WTC11 (cell line): ENCODE measurements at regions not wholly inside any gene's neighbourhood (a gene's known extent, or its start where the extent isn't known, plus 50 kb on each side); places are given as distances from the start of the nearest gene placed in this dataset.
"Not testable (repeated sequence)": the region's sequence is repeated elsewhere in the genome, so short reads cannot be mapped to it uniquely, and the experiment has no call there.

Source experiments
- ATAC-seq: fragments of 200-7000 bp; cut with Tn5 transposase; 2 replicates; pipeline ENCODE4 v1.10.0; 2021; ENCODE audit warnings: mild to moderate bottlenecking, moderate library complexity
- CTCF ChIA-PET: fragments of 300-600 bp; sonication (Branson Sonifier 250); formaldehyde crosslinking; loops from one replicate; lab custom pipeline; 2021; ENCODE audit warnings: antibody characterized with exemption; lab: Charles Lee
- POLR2A ChIA-PET: fragments of 350-600 bp; sonication (Branson Sonifier 250); formaldehyde crosslinking; loops from one replicate; lab custom pipeline; 2021; ENCODE audit warnings: antibody characterized with exemption; lab: Charles Lee
- DNase-seq: peaks from one replicate; pipeline ENCODE4 v3.0.0; 2021; ENCODE audit warnings: low spot score
- H3K27ac Mint-ChIP-seq: 2 replicates; pipeline ENCODE4 v1.8.0; 2021; ENCODE audit warnings: mixed read lengths
- H3K27me3 Mint-ChIP-seq: 2 replicates; pipeline ENCODE4 v1.8.0; 2021; ENCODE audit warnings: low read depth, mild to moderate bottlenecking, moderate library complexity, mixed read lengths
- H3K36me3 Mint-ChIP-seq: 2 replicates; pipeline ENCODE4 v1.8.0; 2021; ENCODE audit warnings: mixed read lengths
- H3K4me1 Mint-ChIP-seq: 2 replicates; pipeline ENCODE4 v1.8.0; 2022; ENCODE audit warnings: mixed read lengths
- H3K4me3 Mint-ChIP-seq: 2 replicates; pipeline ENCODE4 v1.8.0; 2021; ENCODE audit warnings: mild to moderate bottlenecking, moderate library complexity, mixed read lengths
- H3K9me3 Mint-ChIP-seq: 2 replicates; pipeline ENCODE4 v1.8.0; 2021; ENCODE audit warnings: mixed read lengths
- CDX4 ChIP-seq: fragments of 250-450 bp; sonication (Bioruptor Pico); IDR thresholded peaks from 2 replicates; pipeline ENCODE4 v1.9.0; 2021; ENCODE audit warnings: moderate library complexity, mild to moderate bottlenecking, inconsistent platforms, borderline replicate concordance
- ESRRA ChIP-seq: sonication (generic); formaldehyde crosslinking; IDR thresholded peaks from 2 replicates; pipeline ENCODE4 v1.8.1; 2022; ENCODE audit warnings: mild to moderate bottlenecking, missing genetic modification reagents, borderline replicate concordance
- NFE2L1 ChIP-seq: sonication (generic); formaldehyde crosslinking; IDR thresholded peaks from 2 replicates; pipeline ENCODE4 v1.8.1; 2023; ENCODE audit warnings: missing genetic modification reagents
- SMAD3 ChIP-seq: sonication (generic); formaldehyde crosslinking; IDR thresholded peaks from 2 replicates; pipeline ENCODE4 v1.8.0; 2022; ENCODE audit warnings: missing genetic modification reagents, mild to moderate bottlenecking, borderline replicate concordance
- SMAD4 ChIP-seq: sonication (generic); formaldehyde crosslinking; IDR thresholded peaks from 2 replicates; pipeline ENCODE4 v1.8.0; 2022; ENCODE audit warnings: mild to moderate bottlenecking, missing genetic modification reagents
- SOX15 ChIP-seq: fragments of 250-450 bp; sonication (Bioruptor Pico); IDR thresholded peaks from 2 replicates; pipeline ENCODE4 v1.9.0; 2021; ENCODE audit warnings: mild to moderate bottlenecking
- SP1 ChIP-seq: sonication (generic); formaldehyde crosslinking; conservative IDR thresholded peaks from 2 replicates; pipeline ENCODE4 v1.8.1; 2022; ENCODE audit warnings: missing genetic modification reagents
- ZNF138 ChIP-seq: sonication (generic); formaldehyde crosslinking; conservative IDR thresholded peaks from 2 replicates; pipeline ENCODE4 v1.8.1; 2022; ENCODE audit warnings: mild to moderate bottlenecking, moderate library complexity, missing genetic modification reagents
- ZNF219 ChIP-seq: sonication (generic); formaldehyde crosslinking; IDR thresholded peaks from 2 replicates; pipeline ENCODE4 v1.8.0; 2023; ENCODE audit warnings: missing genetic modification reagents, mild to moderate bottlenecking, borderline replicate concordance
- ZNF263 ChIP-seq: sonication (generic); formaldehyde crosslinking; IDR thresholded peaks from 2 replicates; pipeline ENCODE4 v1.8.1; 2022; ENCODE audit warnings: low read depth, mild to moderate bottlenecking, moderate library complexity, missing genetic modification reagents
- ZSCAN18 ChIP-seq: fragments of 250-450 bp; sonication (Bioruptor Pico); IDR thresholded peaks from 2 replicates; pipeline ENCODE4 v2.1.2; 2022; ENCODE audit warnings: mild to moderate bottlenecking, moderate library complexity
- TF ChIP-seq, protein P1 (sequence below): sonication (generic); formaldehyde crosslinking; conservative IDR thresholded peaks from 2 replicates; pipeline ENCODE4 v1.8.1; 2022; ENCODE audit warnings: mild to moderate bottlenecking, missing genetic modification reagents
- TF ChIP-seq, protein P2 (sequence below): sonication (generic); formaldehyde crosslinking; IDR thresholded peaks from 2 replicates; pipeline ENCODE4 v1.8.0; 2023; ENCODE audit warnings: missing genetic modification reagents, mild to moderate bottlenecking, borderline replicate concordance
- TF ChIP-seq, protein P3 (sequence below): sonication (generic); formaldehyde crosslinking; IDR thresholded peaks from 2 replicates; pipeline ENCODE4 v1.8.0; 2022; ENCODE audit warnings: mild to moderate bottlenecking, missing genetic modification reagents
- TF ChIP-seq, protein P4 (sequence below): sonication (generic); formaldehyde crosslinking; IDR thresholded peaks from 2 replicates; pipeline ENCODE4 v1.8.1; 2023; ENCODE audit warnings: mild to moderate bottlenecking, missing genetic modification reagents
- TF ChIP-seq, protein P5 (sequence below): fragments of 200-600 bp; IDR thresholded peaks from 2 replicates; pipeline ENCODE4 v1.8.0; 2022; ENCODE audit warnings: antibody characterized with exemption
- TF ChIP-seq, protein P6 (sequence below): sonication (generic); formaldehyde crosslinking; IDR thresholded peaks from 2 replicates; pipeline ENCODE4 v1.8.1; 2022; ENCODE audit warnings: low read depth, mild to moderate bottlenecking, moderate library complexity, missing genetic modification reagents, borderline replicate concordance

DNA sequence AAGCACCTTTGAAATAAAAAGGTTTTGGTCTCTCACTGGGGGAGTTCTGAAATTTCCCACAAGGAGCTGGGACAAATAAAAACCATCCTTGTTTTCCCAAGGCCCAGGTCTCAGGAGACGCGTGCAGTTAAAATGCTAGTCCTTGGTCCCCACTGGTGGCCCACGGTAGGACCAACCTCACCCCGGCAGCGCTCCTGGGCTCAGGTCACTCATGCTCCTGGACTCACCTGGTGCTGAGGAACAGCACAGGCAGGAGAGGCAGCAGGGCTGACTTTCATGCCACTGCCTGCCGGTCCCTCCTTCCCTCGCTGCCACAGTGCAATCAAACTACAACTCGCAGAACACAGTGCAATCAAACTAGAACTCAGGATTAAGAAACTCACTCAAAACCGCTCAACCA is 356.8 kb upstream of the CCDC179 start (continued):
- TF ChIP-seq CDX4 (CRISPR knock-in tag) (no peak), ESRRA (CRISPR knock-in tag) (no peak), SOX15 (CRISPR knock-in tag) (no peak), ZSCAN18 (CRISPR knock-in tag) (no peak), ZNF138 (CRISPR knock-in tag) (no peak), SMAD3 (CRISPR knock-in tag) (no peak)

DNA sequence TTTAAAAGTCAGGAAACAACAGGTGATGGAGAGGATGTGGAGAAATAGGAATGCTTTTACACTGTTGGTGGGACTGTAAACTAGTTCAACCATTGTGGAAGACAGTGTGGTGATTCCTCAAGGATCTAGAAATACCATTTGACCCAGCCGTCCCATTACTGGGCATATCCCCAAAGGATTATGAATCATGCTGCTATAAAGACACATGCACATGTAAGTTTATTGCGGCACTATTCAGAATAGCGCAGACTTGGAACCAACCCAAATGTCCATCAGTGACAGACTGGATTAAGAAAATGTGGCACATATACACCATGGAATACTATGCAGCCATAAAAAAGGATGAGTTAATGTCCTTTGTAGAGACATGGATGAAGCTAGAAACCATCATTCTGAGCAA is 359.8 kb upstream of the CCDC179 start:
- H3K36me3 Mint-ChIP-seq, CTCF ChIA-PET, H3K4me3 Mint-ChIP-seq, H3K27ac Mint-ChIP-seq, H3K27me3 Mint-ChIP-seq, DNase-seq, H3K4me1 Mint-ChIP-seq, H3K9me3 Mint-ChIP-seq, ATAC-seq, POLR2A ChIA-PET: not testable (repeated sequence)

DNA sequence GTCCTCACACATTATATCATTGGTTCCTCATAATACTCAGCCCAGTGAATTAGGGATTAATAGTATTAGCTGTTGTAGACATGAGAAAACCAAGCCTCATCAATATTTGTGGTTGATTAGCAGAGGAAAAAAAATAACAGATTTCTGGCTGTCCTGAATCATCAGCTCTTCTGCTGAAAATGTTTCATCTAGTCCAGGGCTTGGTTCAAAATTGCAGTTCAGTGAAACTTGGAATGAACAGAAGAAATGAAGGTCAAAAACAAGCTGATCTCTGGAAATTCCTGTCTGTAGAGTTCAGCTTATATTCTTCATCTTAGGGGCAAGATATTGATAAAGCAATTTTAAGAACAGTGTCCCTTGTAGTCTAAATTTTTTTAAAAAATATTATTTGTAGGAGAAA is 361.1 kb upstream of the CCDC179 start:
- peaks cover 6% of the 10 kb centered on the region for H3K9me3 Mint-ChIP-seq
- no peaks in the 10 kb centered on the region for H3K27me3 Mint-ChIP-seq
- no peak overlapping the region for H3K27ac Mint-ChIP-seq
- no peak for ATAC-seq
- no peak overlapping the region for H3K4me3 Mint-ChIP-seq
- CTCF ChIA-PET: no interaction called here
- no peaks in the 10 kb centered on the region for H3K4me1 Mint-ChIP-seq
- POLR2A ChIA-PET: no interaction called here
- no peaks in the 10 kb centered on the region; the same call in 1 of the 2 replicates for H3K36me3 Mint-ChIP-seq
- DNase-seq: no peak
- TF ChIP-seq ZNF219 (CRISPR knock-in tag): no peak
- TF ChIP-seq, protein P1, sequence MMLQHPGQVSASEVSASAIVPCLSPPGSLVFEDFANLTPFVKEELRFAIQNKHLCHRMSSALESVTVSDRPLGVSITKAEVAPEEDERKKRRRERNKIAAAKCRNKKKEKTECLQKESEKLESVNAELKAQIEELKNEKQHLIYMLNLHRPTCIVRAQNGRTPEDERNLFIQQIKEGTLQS (CRISPR knock-in tag): no peak
- no peak for TF ChIP-seq SP1 (CRISPR knock-in tag)
- TF ChIP-seq SMAD4: no peak
- no peak for TF ChIP-seq CDX4 (CRISPR knock-in tag)
- TF ChIP-seq, protein P2, sequence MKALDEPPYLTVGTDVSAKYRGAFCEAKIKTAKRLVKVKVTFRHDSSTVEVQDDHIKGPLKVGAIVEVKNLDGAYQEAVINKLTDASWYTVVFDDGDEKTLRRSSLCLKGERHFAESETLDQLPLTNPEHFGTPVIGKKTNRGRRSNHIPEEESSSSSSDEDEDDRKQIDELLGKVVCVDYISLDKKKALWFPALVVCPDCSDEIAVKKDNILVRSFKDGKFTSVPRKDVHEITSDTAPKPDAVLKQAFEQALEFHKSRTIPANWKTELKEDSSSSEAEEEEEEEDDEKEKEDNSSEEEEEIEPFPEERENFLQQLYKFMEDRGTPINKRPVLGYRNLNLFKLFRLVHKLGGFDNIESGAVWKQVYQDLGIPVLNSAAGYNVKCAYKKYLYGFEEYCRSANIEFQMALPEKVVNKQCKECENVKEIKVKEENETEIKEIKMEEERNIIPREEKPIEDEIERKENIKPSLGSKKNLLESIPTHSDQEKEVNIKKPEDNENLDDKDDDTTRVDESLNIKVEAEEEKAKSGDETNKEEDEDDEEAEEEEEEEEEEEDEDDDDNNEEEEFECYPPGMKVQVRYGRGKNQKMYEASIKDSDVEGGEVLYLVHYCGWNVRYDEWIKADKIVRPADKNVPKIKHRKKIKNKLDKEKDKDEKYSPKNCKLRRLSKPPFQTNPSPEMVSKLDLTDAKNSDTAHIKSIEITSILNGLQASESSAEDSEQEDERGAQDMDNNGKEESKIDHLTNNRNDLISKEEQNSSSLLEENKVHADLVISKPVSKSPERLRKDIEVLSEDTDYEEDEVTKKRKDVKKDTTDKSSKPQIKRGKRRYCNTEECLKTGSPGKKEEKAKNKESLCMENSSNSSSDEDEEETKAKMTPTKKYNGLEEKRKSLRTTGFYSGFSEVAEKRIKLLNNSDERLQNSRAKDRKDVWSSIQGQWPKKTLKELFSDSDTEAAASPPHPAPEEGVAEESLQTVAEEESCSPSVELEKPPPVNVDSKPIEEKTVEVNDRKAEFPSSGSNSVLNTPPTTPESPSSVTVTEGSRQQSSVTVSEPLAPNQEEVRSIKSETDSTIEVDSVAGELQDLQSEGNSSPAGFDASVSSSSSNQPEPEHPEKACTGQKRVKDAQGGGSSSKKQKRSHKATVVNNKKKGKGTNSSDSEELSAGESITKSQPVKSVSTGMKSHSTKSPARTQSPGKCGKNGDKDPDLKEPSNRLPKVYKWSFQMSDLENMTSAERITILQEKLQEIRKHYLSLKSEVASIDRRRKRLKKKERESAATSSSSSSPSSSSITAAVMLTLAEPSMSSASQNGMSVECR (CRISPR knock-in tag): no peak
- TF ChIP-seq, protein P3, sequence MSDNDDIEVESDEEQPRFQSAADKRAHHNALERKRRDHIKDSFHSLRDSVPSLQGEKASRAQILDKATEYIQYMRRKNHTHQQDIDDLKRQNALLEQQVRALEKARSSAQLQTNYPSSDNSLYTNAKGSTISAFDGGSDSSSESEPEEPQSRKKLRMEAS: no peak
- TF ChIP-seq, protein P4, sequence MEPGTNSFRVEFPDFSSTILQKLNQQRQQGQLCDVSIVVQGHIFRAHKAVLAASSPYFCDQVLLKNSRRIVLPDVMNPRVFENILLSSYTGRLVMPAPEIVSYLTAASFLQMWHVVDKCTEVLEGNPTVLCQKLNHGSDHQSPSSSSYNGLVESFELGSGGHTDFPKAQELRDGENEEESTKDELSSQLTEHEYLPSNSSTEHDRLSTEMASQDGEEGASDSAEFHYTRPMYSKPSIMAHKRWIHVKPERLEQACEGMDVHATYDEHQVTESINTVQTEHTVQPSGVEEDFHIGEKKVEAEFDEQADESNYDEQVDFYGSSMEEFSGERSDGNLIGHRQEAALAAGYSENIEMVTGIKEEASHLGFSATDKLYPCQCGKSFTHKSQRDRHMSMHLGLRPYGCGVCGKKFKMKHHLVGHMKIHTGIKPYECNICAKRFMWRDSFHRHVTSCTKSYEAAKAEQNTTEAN (CRISPR knock-in tag): no peak
- TF ChIP-seq, protein P5, sequence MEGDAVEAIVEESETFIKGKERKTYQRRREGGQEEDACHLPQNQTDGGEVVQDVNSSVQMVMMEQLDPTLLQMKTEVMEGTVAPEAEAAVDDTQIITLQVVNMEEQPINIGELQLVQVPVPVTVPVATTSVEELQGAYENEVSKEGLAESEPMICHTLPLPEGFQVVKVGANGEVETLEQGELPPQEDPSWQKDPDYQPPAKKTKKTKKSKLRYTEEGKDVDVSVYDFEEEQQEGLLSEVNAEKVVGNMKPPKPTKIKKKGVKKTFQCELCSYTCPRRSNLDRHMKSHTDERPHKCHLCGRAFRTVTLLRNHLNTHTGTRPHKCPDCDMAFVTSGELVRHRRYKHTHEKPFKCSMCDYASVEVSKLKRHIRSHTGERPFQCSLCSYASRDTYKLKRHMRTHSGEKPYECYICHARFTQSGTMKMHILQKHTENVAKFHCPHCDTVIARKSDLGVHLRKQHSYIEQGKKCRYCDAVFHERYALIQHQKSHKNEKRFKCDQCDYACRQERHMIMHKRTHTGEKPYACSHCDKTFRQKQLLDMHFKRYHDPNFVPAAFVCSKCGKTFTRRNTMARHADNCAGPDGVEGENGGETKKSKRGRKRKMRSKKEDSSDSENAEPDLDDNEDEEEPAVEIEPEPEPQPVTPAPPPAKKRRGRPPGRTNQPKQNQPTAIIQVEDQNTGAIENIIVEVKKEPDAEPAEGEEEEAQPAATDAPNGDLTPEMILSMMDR: no peak
- TF ChIP-seq SOX15 (CRISPR knock-in tag): no peak
- TF ChIP-seq ZNF263 (CRISPR knock-in tag): no peak
- TF ChIP-seq, protein P6, sequence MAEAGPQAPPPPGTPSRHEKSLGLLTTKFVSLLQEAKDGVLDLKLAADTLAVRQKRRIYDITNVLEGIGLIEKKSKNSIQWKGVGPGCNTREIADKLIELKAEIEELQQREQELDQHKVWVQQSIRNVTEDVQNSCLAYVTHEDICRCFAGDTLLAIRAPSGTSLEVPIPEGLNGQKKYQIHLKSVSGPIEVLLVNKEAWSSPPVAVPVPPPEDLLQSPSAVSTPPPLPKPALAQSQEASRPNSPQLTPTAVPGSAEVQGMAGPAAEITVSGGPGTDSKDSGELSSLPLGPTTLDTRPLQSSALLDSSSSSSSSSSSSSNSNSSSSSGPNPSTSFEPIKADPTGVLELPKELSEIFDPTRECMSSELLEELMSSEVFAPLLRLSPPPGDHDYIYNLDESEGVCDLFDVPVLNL (CRISPR knock-in tag): no peak
- TF ChIP-seq NFE2L1 (CRISPR knock-in tag): no peak
